ENCODE measurements at regions not wholly inside any gene's neighbourhood (a gene's known extent, or its start where the extent isn't known, plus 50 kb on each side); places are given as distances from the start of the nearest gene placed in this dataset.

- no peak overlapping the region for H3K27ac ChIP-seq
- H3K4me1 ChIP-seq, result peaks cover 0 to 5% (median 0%) of the 10 kb centered on the region in 4 donors
- H3K36me3 ChIP-seq, result no peaks in the 10 kb centered on the region
- DNase-seq (ENCODE audit: low spot score in 2 of 2), result no peak
- TF ChIP-seq POLR2A (IDR thresholded peaks at IDR 0.05) (no peak), EP300 (IDR thresholded peaks at IDR 0.05) (no peak)
- TF ChIP-seq, protein P1, sequence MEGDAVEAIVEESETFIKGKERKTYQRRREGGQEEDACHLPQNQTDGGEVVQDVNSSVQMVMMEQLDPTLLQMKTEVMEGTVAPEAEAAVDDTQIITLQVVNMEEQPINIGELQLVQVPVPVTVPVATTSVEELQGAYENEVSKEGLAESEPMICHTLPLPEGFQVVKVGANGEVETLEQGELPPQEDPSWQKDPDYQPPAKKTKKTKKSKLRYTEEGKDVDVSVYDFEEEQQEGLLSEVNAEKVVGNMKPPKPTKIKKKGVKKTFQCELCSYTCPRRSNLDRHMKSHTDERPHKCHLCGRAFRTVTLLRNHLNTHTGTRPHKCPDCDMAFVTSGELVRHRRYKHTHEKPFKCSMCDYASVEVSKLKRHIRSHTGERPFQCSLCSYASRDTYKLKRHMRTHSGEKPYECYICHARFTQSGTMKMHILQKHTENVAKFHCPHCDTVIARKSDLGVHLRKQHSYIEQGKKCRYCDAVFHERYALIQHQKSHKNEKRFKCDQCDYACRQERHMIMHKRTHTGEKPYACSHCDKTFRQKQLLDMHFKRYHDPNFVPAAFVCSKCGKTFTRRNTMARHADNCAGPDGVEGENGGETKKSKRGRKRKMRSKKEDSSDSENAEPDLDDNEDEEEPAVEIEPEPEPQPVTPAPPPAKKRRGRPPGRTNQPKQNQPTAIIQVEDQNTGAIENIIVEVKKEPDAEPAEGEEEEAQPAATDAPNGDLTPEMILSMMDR (IDR thresholded peaks at IDR 0.05), result no peak
- H3K9me3 ChIP-seq, result no peaks in the 10 kb centered on the region
- H3K4me3 ChIP-seq, result no peak overlapping the region
- H3K27me3 ChIP-seq, result no peaks in the 10 kb centered on the region
Measured at GRCh38 chr16:79392081-79392480, 208.5 kb downstream of the MAF start.

DNA sequence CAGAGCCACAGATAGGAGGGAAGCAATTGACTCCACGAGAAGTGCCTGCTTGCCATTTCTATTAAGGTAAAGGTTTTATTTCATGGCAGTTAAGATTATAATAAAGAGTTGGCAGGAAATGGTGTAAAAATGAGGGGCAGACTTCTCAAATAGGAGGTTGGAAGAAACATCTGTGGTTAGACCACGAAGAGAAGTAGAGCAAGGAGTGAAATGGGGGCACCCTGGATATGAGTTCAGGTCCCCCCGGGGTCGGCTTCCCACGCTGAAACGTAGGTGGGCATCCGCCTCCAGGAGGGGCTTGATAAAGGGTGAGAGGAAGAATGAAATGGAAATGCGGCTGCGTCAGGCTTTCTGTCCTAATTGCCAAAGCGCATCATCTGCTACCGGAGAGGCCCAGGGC lies 209.1 kb downstream of the MAF start:
- Histone ChIP-seq H3K9me3 (no peaks in the 10 kb centered on the region), H3K4me3 (no peak overlapping the region), H3K36me3 (no peaks in the 10 kb centered on the region), H3K27ac (no peak overlapping the region), H3K4me1 (peaks cover 0 to 5% (median 0%) of the 10 kb centered on the region in 4 donors), H3K27me3 (no peaks in the 10 kb centered on the region)
- WGBS, 2 donors, result 86 to 90% methylated on average over 11 of the region's 11 CpGs
- TF ChIP-seq, protein P1 (IDR thresholded peaks at IDR 0.05), result no peak
- no peak for TF ChIP-seq POLR2A (IDR thresholded peaks at IDR 0.05)
- no peak for DNase-seq (ENCODE audit: low spot score in 2 of 2)

DNA sequence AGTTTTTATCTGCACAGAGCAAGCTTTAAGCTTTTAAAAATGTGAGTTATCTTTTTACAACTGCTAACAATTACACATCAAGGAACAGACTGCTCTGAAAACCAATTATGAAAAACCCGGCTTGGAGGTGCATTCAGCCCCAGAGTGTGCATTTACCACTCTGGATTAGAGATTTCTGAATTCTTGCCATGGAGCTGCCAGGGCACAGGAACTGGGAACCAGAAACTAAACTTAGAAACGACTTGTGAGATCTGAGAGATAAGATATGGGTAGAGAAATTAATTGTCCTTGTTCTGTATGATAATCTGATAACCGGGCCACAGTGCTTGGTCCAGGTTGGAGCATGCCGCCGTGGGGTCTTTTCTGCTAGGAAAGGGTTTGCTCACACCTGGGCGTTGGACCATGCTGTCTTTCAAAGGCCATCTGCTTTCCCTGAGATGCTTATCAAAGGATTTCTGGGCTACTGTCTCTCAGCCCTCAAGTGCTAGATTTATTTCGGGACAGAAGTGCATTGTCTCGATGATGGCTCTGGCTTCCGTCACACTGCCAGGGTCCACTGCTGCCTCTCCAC lies 210.0 kb downstream of the MAF start:
- Histone ChIP-seq H3K4me1 (peaks cover 0 to 5% (median 0%) of the 10 kb centered on the region in 4 donors), H3K4me3 (no peak overlapping the region), H3K27ac (no peak overlapping the region), H3K27me3 (no peaks in the 10 kb centered on the region), H3K36me3 (no peaks in the 10 kb centered on the region), H3K9me3 (no peaks in the 10 kb centered on the region)
- no peak for DNase-seq (ENCODE audit: low spot score in 2 of 2)
- 79 to 80% methylated on average over 9 of the region's 9 CpGs for WGBS, 2 donors
- TF ChIP-seq, protein P1 (IDR thresholded peaks at IDR 0.05), result no peak
- no peak for TF ChIP-seq POLR2A (IDR thresholded peaks at IDR 0.05)
- no peak for TF ChIP-seq EP300 (IDR thresholded peaks at IDR 0.05)

- H3K27me3 ChIP-seq, result no peaks in the 10 kb centered on the region
- 94 to 100% methylated on average over 1 of the region's 1 CpG for WGBS, 2 donors
- no peak overlapping the region for H3K27ac ChIP-seq
- H3K36me3 ChIP-seq, result no peaks in the 10 kb centered on the region
- no peak overlapping the region for H3K4me3 ChIP-seq
- no peak for DNase-seq (ENCODE audit: low spot score in 2 of 2)
- H3K9me3 ChIP-seq, result no peaks in the 10 kb centered on the region
- peaks cover 0 to 5% (median 0%) of the 10 kb centered on the region in 4 donors for H3K4me1 ChIP-seq
- TF ChIP-seq, protein P1 (IDR thresholded peaks at IDR 0.05), result no peak
- TF ChIP-seq EP300 (IDR thresholded peaks at IDR 0.05), result no peak
- no peak for TF ChIP-seq POLR2A (IDR thresholded peaks at IDR 0.05)
Measured at GRCh38 chr16:79388396-79388795, 212.1 kb downstream of the MAF start.

- TF ChIP-seq, protein P1 (IDR thresholded peaks at IDR 0.05), result no peak
- TF ChIP-seq EP300 (IDR thresholded peaks at IDR 0.05), result no peak
- TF ChIP-seq POLR2A (IDR thresholded peaks at IDR 0.05), result no peak
- Histone ChIP-seq H3K9me3 (no peaks in the 10 kb centered on the region), H3K27ac (no peak overlapping the region), H3K36me3 (no peaks in the 10 kb centered on the region), H3K27me3 (no peaks in the 10 kb centered on the region), H3K4me3 (no peak overlapping the region), H3K4me1 (peaks cover 0 to 5% (median 0%) of the 10 kb centered on the region in 4 donors)
- DNase-seq (ENCODE audit: low spot score in 2 of 2), result no peak
- 96 to 97% methylated on average over 7 of the region's 7 CpGs for WGBS, 2 donors
Measured at GRCh38 chr16:79386299-79386698, 214.2 kb downstream of the MAF start.

All from tibial nerve (tissue), 4 donors.